Cardiac fibroblast (primary cell): ENCODE measurements at regions not wholly inside any gene's neighbourhood (a gene's known extent, or its start where the extent isn't known, plus 50 kb on each side); places are given as distances from the start of the nearest gene placed in this dataset.

ENCODE experiments used
- DNase-seq, 2 donors: peaks; one replicate each; pipeline versions ENCODE4 v3.0.0 to v3.0.0-alpha.2; 2010; ENCODE audit warnings: low read depth in 2 of 2
- H3K4me3 ChIP-seq, 2 donors: replicated peaks in 1 of 2; 1 replicate in 1 of 2; 2 replicates in 1 of 2; pipeline ENCODE4 v1.5.1; 2011; ENCODE audit warnings: low read depth in 2 of 2, low read length in 2 of 2, mild to moderate bottlenecking in 2 of 2, moderate library complexity in 1 of 2
- TF ChIP-seq, protein P1 (sequence below): IDR thresholded peaks from one replicate; pipeline ENCODE4 v1.5.1; 2011; ENCODE audit warnings: low read depth, mild to moderate bottlenecking, low read length, inconsistent platforms

DNA sequence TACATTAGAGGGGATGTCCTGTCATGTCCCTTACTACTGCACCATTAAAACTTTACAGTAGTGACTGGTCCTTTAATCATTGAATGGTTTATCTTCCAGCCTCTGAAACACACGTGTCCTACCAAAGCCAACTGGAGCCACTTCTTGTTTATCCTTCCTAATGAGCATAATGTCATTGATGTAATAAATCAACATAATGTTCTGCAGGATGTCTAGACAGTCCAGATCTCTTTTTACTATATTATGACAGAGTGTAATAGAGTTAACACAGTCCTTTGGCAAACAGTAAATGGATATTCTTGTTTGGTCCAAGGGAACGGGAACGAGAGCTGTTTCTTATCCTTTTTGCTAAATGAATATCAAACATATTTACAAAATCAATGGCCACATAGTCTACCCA, 88.1 kb upstream of the PTPRD start:
- TF ChIP-seq, protein P1, sequence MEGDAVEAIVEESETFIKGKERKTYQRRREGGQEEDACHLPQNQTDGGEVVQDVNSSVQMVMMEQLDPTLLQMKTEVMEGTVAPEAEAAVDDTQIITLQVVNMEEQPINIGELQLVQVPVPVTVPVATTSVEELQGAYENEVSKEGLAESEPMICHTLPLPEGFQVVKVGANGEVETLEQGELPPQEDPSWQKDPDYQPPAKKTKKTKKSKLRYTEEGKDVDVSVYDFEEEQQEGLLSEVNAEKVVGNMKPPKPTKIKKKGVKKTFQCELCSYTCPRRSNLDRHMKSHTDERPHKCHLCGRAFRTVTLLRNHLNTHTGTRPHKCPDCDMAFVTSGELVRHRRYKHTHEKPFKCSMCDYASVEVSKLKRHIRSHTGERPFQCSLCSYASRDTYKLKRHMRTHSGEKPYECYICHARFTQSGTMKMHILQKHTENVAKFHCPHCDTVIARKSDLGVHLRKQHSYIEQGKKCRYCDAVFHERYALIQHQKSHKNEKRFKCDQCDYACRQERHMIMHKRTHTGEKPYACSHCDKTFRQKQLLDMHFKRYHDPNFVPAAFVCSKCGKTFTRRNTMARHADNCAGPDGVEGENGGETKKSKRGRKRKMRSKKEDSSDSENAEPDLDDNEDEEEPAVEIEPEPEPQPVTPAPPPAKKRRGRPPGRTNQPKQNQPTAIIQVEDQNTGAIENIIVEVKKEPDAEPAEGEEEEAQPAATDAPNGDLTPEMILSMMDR, result no peak

DNA sequence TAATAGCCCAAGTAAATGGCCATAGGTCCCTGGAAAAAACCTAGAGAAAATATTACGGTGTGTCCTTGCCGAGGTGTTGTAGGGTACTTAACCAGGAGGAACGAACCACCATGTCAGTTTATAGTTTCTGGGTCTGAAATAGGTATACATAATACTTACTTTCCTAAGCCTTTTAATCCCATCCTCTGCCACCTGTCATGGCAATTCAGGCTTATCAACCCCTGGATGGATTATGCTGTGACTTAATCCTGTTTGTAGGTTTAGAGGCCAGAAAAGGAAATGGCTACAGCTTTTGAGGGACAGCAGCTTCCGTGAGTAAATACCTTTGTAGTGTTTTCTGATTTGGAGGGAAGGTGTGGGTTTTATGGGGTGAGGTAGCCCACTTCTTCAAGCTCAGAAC, 89.1 kb upstream of the PTPRD start:
- TF ChIP-seq, protein P1, result no peak
- DNase-seq, result no peak
- H3K4me3 ChIP-seq, result no peak overlapping the region

More for the DNA sequence above, 88.1 kb upstream of the PTPRD start:
- H3K4me3 ChIP-seq, result no peak overlapping the region
- no peak for DNase-seq

DNA sequence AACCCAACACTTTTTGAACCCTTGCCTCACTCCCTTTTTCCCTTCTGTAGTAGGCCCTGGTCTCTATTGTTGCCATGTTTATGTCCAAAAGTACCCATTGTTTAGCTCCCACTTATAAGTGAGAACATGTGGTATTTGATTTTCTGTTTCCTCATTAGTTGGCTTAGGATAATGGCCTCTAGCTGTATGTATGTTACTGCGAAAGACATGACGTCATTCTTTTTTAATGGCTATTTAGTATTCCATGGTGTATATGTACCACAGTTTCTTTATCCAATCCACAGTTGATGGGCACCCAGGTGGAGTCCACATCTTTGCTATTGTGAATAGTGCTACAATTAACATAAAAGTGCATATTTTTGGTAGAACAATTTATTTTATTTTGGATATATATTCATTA, 90.3 kb upstream of the PTPRD start:
- TF ChIP-seq, protein P1, result no peak
- no peak for DNase-seq

DNA sequence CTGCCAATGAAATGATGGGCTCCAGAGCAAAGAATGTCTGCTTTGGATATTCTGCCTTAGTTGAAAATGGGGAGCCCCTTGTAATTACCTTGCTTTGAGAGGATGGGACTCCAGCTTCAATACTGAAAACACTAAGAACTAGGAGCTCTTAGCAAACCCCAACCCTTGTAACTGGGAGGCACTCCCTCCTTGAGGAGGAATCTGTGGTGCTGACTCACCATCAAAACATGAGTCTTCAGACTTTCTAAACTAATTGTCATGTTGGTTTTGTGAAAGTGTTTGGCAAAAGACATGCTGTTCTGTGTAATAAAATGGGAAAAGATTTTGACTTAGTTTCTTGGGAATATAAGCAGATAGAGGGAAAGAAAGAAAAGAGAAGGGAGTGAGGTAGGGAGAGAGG, 91.9 kb upstream of the PTPRD start:
- TF ChIP-seq, protein P1, result no peak
- DNase-seq, result no peak

More for the DNA sequence above, 90.3 kb upstream of the PTPRD start:
- no peak overlapping the region for H3K4me3 ChIP-seq

DNA sequence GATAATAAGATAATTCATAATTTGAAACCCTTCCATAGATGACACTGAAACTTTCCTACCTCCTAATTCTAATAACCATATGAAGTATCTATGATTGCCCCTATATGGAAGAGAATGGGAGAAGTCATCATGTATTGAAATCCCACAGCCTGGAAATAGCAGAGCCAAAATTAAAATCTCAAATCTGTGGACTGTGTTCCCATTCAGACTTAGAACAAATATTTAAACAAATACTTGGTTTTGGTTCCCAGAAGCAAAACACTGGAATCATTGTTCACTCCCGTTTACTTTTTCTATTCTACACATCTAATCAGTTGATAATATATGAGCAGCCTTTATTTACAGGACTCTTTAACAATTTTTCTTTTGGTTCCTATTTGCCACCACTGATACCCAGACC, 92.6 kb upstream of the PTPRD start:
- TF ChIP-seq, protein P1, result no peak
- H3K4me3 ChIP-seq, result no peak overlapping the region
- DNase-seq, result no peak

More for the DNA sequence above, 91.9 kb upstream of the PTPRD start:
- H3K4me3 ChIP-seq, result no peak overlapping the region

DNA sequence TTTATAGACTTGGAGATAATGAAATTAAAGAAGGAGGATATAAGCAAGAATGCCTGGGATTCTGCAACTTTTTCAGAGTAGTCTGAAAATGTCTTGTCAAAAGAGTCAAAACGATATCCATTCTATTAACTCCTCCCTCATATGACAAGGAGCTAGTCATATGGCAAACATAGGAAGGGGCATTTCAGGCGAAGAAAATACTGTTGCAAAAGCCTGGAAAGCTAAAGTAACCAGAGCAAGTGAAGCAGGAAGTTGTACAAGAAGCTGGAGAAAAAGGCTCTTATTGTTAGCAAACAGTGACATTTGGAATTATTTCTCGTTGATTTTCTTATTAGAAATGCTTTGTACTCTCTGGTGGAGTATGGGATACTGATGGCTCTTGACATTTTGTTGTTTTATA, 94.0 kb upstream of the PTPRD start:
- DNase-seq, result no peak
- TF ChIP-seq, protein P1, result no peak
- H3K4me3 ChIP-seq, result no peak overlapping the region

DNA sequence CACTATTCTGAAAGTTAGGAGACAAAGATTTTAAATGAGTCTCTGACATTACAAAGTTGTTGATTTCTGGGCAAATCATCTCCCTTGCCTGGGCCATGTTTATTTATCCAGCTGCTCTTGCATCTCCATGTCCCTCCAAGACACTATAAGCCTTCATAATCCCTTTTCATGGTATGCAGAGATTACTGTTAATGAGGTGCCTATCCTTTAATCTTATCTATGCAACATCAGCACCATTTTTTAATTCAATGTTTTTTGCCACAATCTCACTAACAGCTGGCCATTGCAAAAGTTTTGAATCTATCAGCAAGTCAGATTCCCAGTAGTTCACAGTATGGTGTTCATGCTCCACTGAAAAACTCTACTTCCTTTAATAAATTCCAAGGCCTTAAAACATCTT, 108.5 kb upstream of the PTPRD start:
- TF ChIP-seq, protein P1, result no peak
- DNase-seq, result no peak
- no peak overlapping the region for H3K4me3 ChIP-seq
